Neural cell (in vitro differentiated cells): ENCODE measurements at regions not wholly inside any gene's neighbourhood (a gene's known extent, or its start where the extent isn't known, plus 50 kb on each side); places are given as distances from the start of the nearest gene placed in this dataset.

Experiments
- H2AFZ ChIP-seq: fragments of 200-600, 300-800 bp; sonication (generic), shearing (Covaris generic); 2 replicates; pipeline ENCODE4 v1.6.0; 2014; ENCODE audit warnings: low read depth, mild to moderate bottlenecking, antibody characterized with exemption, low read length, moderate library complexity
- H3F3A ChIP-seq: fragments of 200-600 bp; shearing (Covaris generic); 2 replicates; pipeline ENCODE4 v1.6.1; 2016; ENCODE audit warnings: mild to moderate bottlenecking, moderate library complexity, mixed read lengths, antibody characterized with exemption, low read length; ENCODE audit not compliant: insufficient read depth, poor library complexity, severe bottlenecking
- H3K27ac ChIP-seq: fragments of 200-600, 300-800 bp; sonication (generic), shearing (Covaris generic); 2 replicates; pipeline ENCODE4 v1.5.1; 2014; ENCODE audit warnings: mild to moderate bottlenecking, low read length, moderate library complexity
- H3K27me3 ChIP-seq: fragments of 300-800, 200-600 bp; sonication (generic), shearing (Covaris generic); 2 replicates; pipeline ENCODE4 v1.6.0; 2014; ENCODE audit warnings: mild to moderate bottlenecking, low read depth, low read length, moderate library complexity; ENCODE audit not compliant: insufficient read depth
- H3K36me3 ChIP-seq: fragments of 300-800, 200-600 bp; sonication (generic), shearing (Covaris generic); 2 replicates; pipeline ENCODE4 v1.5.1; 2014; ENCODE audit warnings: mild to moderate bottlenecking, antibody characterized with exemption, low read length, moderate library complexity; ENCODE audit not compliant: insufficient read depth
- H3K4me2 ChIP-seq: fragments of 300-800, 200-600 bp; sonication (generic), shearing (Covaris generic); 2 replicates; pipeline ENCODE4 v1.6.0; 2014; ENCODE audit warnings: mild to moderate bottlenecking, low read length
- H3K4me3 ChIP-seq: fragments of 300-800, 200-600 bp; sonication (generic), shearing (Covaris generic); 2 replicates; pipeline ENCODE4 v1.5.1; 2014; ENCODE audit warnings: mild to moderate bottlenecking, low read length, moderate library complexity
- H3K79me2 ChIP-seq: fragments of 200-600 bp; shearing (Covaris generic); replicated peaks from 2 replicates; pipeline ENCODE4 v1.6.0; 2014; ENCODE audit warnings: mild to moderate bottlenecking, low read length, moderate library complexity; ENCODE audit not compliant: insufficient read depth
- H3K9ac ChIP-seq: fragments of 300-800, 200-600 bp; sonication (generic), shearing (Covaris generic); 2 replicates; pipeline ENCODE4 v1.6.1; 2016; ENCODE audit warnings: mild to moderate bottlenecking, low read length, mixed read lengths
- H3K9me2 ChIP-seq: fragments of 200-600 bp; shearing (Covaris generic); 2 replicates; pipeline ENCODE4 v1.6.1; 2016; ENCODE audit warnings: mild to moderate bottlenecking, low read length, mixed read lengths; ENCODE audit not compliant: insufficient read depth
- H3K9me3 ChIP-seq: fragments of 200-600, 300-800 bp; sonication (generic), shearing (Covaris generic); 2 replicates; pipeline ENCODE4 v1.6.1; 2016; ENCODE audit warnings: mild to moderate bottlenecking, mixed run types, low read length, moderate library complexity, mixed read lengths
- H4K20me1 ChIP-seq: fragments of 200-600 bp; shearing (Covaris generic); 2 replicates; pipeline ENCODE4 v1.6.1; 2016; ENCODE audit warnings: mild to moderate bottlenecking, mixed run types; ENCODE audit not compliant: insufficient read depth
- EP300 ChIP-seq: fragments of 450-650 bp; conservative IDR thresholded peaks from 2 replicates; pipeline ENCODE4 v1.6.1; 2014; ENCODE audit warnings: antibody characterized with exemption, mild to moderate bottlenecking, moderate library complexity; ENCODE audit not compliant: poor library complexity, severe bottlenecking
- EZH2 ChIP-seq: fragments of 200-600, 300-800 bp; shearing (Covaris generic), sonication (generic); IDR thresholded peaks from 2 replicates; pipeline ENCODE4 v1.6.1; 2014; ENCODE audit warnings: antibody characterized with exemption, low read length, borderline replicate concordance, mild to moderate bottlenecking; ENCODE audit not compliant: insufficient read depth, poor library complexity, severe bottlenecking
- MXI1 ChIP-seq: fragments of 450-650 bp; conservative IDR thresholded peaks from 2 replicates; pipeline ENCODE4 v1.6.1; 2014; ENCODE audit warnings: antibody characterized with exemption, mild to moderate bottlenecking; ENCODE audit not compliant: poor library complexity, severe bottlenecking
- POLR2AphosphoS5 ChIP-seq: IDR thresholded peaks from 2 replicates; pipeline ENCODE4 v1.6.1; 2012
- RAD21 ChIP-seq: fragments of 450-650 bp; conservative IDR thresholded peaks from 2 replicates; pipeline ENCODE4 v1.6.1; 2014; ENCODE audit warnings: antibody characterized with exemption, mild to moderate bottlenecking, moderate library complexity
- SMC3 ChIP-seq: fragments of 450-650 bp; conservative IDR thresholded peaks from 2 replicates; pipeline ENCODE4 v1.6.1; 2014; ENCODE audit warnings: antibody characterized with exemption, mild to moderate bottlenecking, moderate library complexity; ENCODE audit not compliant: poor library complexity
- TAF1 ChIP-seq: IDR thresholded peaks from 2 replicates; pipeline ENCODE4 v1.6.1; 2012; ENCODE audit warnings: low read depth
- TF ChIP-seq, protein P1 (sequence below): fragments of 450-650 bp; IDR thresholded peaks from 2 replicates; pipeline ENCODE4 v1.5.1; 2014; ENCODE audit warnings: antibody characterized with exemption, mild to moderate bottlenecking, moderate library complexity; ENCODE audit not compliant: poor library complexity, severe bottlenecking
- TF ChIP-seq, protein P2 (sequence below): IDR thresholded peaks from 2 replicates; pipeline ENCODE4 v1.6.1; 2012; ENCODE audit warnings: borderline replicate concordance

DNA sequence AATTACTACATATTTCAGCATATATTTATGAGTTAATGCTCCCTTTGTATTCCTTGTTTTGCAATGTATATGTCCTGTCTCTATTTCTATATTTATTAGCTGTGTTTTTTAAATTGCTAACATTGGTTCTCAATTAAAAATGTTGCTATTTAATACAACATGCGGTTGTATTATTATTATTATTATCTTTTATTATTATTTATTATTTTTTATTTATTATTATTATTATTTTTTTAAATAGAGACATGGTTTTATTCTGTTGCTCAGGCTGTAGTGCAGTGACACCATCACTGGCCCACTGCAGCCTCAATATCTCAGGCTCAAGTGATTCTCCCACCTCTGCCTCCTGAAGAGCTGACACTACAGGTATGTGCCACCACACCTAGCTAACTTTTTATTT lies 1005.9 kb upstream of the ADGRL3 start:
- Histone ChIP-seq H3K9me3 (no peaks in the 10 kb centered on the region), H3K27me3 (no peaks in the 10 kb centered on the region), H3K4me2 (no peak overlapping the region), H3F3A (no peaks in the 10 kb centered on the region), H3K79me2 (no peaks in the 10 kb centered on the region), H3K27ac (no peak overlapping the region), H3K9me2 (no peaks in the 10 kb centered on the region), H3K36me3 (no peaks in the 10 kb centered on the region), H3K9ac (no peak overlapping the region), H3K4me3 (no peak overlapping the region), H2AFZ (no peak overlapping the region), H4K20me1 (no peaks in the 10 kb centered on the region)
- TF ChIP-seq RAD21 (no peak), TAF1 (no peak), POLR2AphosphoS5 (no peak), EZH2 (no peak), MXI1 (no peak), EP300 (no peak), SMC3 (no peak)
- TF ChIP-seq, protein P1, sequence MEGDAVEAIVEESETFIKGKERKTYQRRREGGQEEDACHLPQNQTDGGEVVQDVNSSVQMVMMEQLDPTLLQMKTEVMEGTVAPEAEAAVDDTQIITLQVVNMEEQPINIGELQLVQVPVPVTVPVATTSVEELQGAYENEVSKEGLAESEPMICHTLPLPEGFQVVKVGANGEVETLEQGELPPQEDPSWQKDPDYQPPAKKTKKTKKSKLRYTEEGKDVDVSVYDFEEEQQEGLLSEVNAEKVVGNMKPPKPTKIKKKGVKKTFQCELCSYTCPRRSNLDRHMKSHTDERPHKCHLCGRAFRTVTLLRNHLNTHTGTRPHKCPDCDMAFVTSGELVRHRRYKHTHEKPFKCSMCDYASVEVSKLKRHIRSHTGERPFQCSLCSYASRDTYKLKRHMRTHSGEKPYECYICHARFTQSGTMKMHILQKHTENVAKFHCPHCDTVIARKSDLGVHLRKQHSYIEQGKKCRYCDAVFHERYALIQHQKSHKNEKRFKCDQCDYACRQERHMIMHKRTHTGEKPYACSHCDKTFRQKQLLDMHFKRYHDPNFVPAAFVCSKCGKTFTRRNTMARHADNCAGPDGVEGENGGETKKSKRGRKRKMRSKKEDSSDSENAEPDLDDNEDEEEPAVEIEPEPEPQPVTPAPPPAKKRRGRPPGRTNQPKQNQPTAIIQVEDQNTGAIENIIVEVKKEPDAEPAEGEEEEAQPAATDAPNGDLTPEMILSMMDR = no peak
- TF ChIP-seq, protein P2, sequence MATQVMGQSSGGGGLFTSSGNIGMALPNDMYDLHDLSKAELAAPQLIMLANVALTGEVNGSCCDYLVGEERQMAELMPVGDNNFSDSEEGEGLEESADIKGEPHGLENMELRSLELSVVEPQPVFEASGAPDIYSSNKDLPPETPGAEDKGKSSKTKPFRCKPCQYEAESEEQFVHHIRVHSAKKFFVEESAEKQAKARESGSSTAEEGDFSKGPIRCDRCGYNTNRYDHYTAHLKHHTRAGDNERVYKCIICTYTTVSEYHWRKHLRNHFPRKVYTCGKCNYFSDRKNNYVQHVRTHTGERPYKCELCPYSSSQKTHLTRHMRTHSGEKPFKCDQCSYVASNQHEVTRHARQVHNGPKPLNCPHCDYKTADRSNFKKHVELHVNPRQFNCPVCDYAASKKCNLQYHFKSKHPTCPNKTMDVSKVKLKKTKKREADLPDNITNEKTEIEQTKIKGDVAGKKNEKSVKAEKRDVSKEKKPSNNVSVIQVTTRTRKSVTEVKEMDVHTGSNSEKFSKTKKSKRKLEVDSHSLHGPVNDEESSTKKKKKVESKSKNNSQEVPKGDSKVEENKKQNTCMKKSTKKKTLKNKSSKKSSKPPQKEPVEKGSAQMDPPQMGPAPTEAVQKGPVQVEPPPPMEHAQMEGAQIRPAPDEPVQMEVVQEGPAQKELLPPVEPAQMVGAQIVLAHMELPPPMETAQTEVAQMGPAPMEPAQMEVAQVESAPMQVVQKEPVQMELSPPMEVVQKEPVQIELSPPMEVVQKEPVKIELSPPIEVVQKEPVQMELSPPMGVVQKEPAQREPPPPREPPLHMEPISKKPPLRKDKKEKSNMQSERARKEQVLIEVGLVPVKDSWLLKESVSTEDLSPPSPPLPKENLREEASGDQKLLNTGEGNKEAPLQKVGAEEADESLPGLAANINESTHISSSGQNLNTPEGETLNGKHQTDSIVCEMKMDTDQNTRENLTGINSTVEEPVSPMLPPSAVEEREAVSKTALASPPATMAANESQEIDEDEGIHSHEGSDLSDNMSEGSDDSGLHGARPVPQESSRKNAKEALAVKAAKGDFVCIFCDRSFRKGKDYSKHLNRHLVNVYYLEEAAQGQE = no peak

DNA sequence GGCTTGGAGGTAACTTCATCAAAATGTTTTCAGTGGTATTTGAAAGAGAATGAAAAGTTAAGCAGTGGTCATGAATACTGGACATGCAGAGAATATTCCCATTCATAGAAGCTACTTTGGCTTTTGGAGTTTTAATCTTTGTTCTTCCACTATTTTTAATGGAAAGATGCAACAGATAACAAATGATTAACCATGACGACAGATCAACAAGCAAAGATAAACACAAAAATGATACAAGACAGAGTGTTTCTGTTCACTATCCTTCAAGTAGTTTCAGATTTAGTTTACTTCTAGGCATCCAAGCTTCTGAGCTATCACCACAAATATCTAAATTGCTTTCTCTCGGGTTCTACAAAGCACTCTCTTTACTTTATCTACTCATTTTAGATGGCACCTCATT lies 1004.9 kb upstream of the ADGRL3 start:
- H3K27me3 ChIP-seq = no peaks in the 10 kb centered on the region
- H3K9me2 ChIP-seq = no peaks in the 10 kb centered on the region
- H3K9me3 ChIP-seq = no peaks in the 10 kb centered on the region
- no peak overlapping the region for H3K4me2 ChIP-seq
- H2AFZ ChIP-seq = no peak overlapping the region
- no peaks in the 10 kb centered on the region for H3K79me2 ChIP-seq
- no peaks in the 10 kb centered on the region for H3K36me3 ChIP-seq
- no peak overlapping the region for H3K4me3 ChIP-seq
- no peak for TF ChIP-seq EP300
- TF ChIP-seq RAD21 = no peak
- no peak for TF ChIP-seq POLR2AphosphoS5
- TF ChIP-seq SMC3 = no peak
- TF ChIP-seq, protein P1 = no peak
- no peak for TF ChIP-seq EZH2
- no peak overlapping the region for H3K27ac ChIP-seq
- H4K20me1 ChIP-seq = no peaks in the 10 kb centered on the region
- no peak overlapping the region for H3K9ac ChIP-seq
- no peaks in the 10 kb centered on the region for H3F3A ChIP-seq
